ENCODE measurements at regions not wholly inside any gene's neighbourhood (a gene's known extent, or its start where the extent isn't known, plus 50 kb on each side); places are given as distances from the start of the nearest gene placed in this dataset.

DNA sequence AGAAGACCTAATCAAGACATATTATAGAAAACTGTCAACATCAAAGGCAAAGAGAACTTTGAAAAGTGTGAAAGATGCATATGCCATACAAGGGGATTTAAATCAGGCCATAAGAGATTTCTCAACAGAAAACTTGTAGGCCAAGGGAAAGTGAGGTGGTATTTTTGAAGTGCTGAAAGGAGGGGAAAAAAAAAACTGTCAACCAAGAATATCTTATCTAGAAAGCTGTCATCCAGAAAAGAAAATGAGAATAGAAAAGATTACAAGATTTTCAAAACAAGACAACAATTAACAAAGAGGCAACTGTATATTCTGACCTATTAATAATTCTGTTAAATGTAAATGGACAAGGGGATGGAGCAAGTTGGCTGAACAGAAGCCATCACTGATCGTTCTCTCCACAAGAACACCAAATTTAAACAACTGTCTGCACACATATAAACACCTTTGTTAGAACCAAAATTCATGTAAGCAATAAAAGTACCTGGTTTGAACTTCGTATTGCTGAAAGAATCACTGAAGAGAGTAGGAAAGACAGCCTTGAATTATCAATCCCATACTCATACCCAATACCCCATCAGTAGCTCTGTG, 880.1 kb upstream of the PCDH9 start:
- TF ChIP-seq, protein P1, sequence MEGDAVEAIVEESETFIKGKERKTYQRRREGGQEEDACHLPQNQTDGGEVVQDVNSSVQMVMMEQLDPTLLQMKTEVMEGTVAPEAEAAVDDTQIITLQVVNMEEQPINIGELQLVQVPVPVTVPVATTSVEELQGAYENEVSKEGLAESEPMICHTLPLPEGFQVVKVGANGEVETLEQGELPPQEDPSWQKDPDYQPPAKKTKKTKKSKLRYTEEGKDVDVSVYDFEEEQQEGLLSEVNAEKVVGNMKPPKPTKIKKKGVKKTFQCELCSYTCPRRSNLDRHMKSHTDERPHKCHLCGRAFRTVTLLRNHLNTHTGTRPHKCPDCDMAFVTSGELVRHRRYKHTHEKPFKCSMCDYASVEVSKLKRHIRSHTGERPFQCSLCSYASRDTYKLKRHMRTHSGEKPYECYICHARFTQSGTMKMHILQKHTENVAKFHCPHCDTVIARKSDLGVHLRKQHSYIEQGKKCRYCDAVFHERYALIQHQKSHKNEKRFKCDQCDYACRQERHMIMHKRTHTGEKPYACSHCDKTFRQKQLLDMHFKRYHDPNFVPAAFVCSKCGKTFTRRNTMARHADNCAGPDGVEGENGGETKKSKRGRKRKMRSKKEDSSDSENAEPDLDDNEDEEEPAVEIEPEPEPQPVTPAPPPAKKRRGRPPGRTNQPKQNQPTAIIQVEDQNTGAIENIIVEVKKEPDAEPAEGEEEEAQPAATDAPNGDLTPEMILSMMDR (IDR thresholded peaks at IDR 0.05; ENCODE audit: insufficient read depth, low read length, poor library complexity, severe bottlenecking): no peak
- DNase-seq (ENCODE audit: low read depth): no peak
- Histone ChIP-seq H3K4me3 (ENCODE audit: low read depth, low read length) (no peak overlapping the region), H3K36me3 (ENCODE audit: control insufficient read depth, insufficient read depth, low read length) (no peaks in the 10 kb centered on the region), H3K27me3 (ENCODE audit: control insufficient read depth, insufficient read depth, low read length) (no peaks in the 10 kb centered on the region)

DNA sequence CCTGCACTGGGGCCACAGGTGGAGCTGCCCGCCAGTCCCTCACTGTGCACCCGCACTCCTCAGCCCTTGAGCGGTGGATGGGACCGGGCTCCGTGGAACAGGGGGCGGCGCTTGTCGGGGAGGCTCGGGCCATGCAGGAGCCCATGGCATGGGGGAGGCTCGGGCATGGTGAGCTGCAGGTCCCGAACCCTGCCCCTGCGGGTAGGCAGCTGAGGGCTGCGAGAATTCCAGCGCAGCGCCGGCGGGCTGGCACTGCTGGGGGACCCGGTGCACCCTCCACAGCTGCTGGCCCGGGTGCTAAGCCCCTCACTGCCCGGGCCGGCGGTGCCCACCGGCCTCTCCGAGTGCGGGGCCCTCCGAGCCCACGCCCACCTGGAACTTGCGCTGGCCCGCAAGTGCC, 877.5 kb upstream of the PCDH9 start:
- Histone ChIP-seq H3K27me3 (ENCODE audit: control insufficient read depth, insufficient read depth, low read length) (no peaks in the 10 kb centered on the region), H3K36me3 (ENCODE audit: control insufficient read depth, insufficient read depth, low read length) (no peaks in the 10 kb centered on the region), H3K4me3 (ENCODE audit: low read depth, low read length) (no peak overlapping the region)
- TF ChIP-seq, protein P1 (IDR thresholded peaks at IDR 0.05; ENCODE audit: insufficient read depth, low read length, poor library complexity, severe bottlenecking): no peak
- DNase-seq (ENCODE audit: low read depth): no peak

DNA sequence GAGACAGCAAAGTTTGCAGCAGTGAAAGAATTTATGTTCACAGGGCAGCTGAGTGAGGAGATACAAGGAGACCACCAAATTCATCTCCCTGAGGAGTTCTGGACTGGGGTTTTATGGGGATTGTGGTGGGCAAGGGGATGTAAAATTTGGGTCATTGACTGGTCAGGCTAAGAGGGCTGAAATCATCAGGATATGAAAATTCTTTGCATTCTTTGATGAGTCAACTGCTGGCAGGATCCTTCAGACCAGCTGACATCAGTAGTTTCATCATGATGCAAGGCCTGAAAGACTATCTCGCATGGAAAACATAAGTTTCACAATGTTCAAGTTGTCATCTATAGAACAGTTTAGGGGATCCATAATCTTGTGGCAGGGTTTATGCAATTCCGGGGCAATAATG, 869.5 kb upstream of the PCDH9 start:
- H3K36me3 ChIP-seq (ENCODE audit: control insufficient read depth, insufficient read depth, low read length): no peaks in the 10 kb centered on the region
- DNase-seq (ENCODE audit: low read depth): peak; percentile 48
- TF ChIP-seq, protein P1 (IDR thresholded peaks at IDR 0.05; ENCODE audit: insufficient read depth, low read length, poor library complexity, severe bottlenecking): no peak
- H3K4me3 ChIP-seq (ENCODE audit: low read depth, low read length): no peak overlapping the region
- H3K27me3 ChIP-seq (ENCODE audit: control insufficient read depth, insufficient read depth, low read length): no peaks in the 10 kb centered on the region

DNA sequence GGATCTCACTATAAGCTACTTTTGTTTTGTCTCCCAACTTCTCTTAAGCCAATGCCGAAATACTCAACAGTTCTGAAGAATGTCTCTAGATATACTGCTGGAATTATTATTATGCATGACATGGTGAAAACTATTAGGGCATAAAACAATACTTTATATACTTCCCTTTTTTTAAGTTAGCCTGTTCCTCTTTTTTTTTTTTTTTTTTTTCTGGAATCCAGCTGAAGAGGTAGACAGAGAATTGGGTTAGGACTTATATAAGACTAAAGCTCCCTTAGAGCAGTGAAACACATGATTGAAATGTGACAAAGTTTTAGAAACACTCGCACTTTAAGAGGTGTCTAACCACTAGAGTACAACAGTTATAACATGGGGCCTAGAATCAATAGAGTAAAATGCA, 850.9 kb upstream of the PCDH9 start:
- TF ChIP-seq, protein P1 (IDR thresholded peaks at IDR 0.05; ENCODE audit: insufficient read depth, low read length, poor library complexity, severe bottlenecking): no peak
- no peaks in the 10 kb centered on the region for H3K27me3 ChIP-seq (ENCODE audit: control insufficient read depth, insufficient read depth, low read length)
- no peak overlapping the region for H3K4me3 ChIP-seq (ENCODE audit: low read depth, low read length)
- no peak for DNase-seq (ENCODE audit: low read depth)
- no peaks in the 10 kb centered on the region for H3K36me3 ChIP-seq (ENCODE audit: control insufficient read depth, insufficient read depth, low read length)

DNA sequence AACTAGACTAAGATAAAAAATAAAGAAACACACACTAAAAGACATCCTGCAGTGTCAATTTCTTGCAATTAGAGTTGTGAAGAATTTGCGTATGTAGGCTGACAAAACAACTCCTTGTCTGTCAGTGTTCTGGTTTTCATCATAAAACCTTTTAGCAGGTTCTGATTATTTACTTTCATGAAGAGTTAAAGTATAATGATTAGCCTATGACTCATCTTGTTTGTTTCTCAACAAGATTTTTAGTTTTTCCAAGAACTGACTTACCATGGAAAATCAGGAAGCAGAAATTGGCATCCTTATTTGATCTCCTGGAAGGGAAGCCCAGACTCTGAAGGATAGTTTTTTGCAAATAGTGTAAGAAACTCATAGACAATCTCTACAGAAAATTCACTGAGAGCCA, 848.7 kb upstream of the PCDH9 start:
- Histone ChIP-seq H3K27me3 (ENCODE audit: control insufficient read depth, insufficient read depth, low read length) (no peaks in the 10 kb centered on the region), H3K4me3 (ENCODE audit: low read depth, low read length) (no peak overlapping the region), H3K36me3 (ENCODE audit: control insufficient read depth, insufficient read depth, low read length) (no peaks in the 10 kb centered on the region)
- TF ChIP-seq, protein P1 (IDR thresholded peaks at IDR 0.05; ENCODE audit: insufficient read depth, low read length, poor library complexity, severe bottlenecking): no peak
- no peak for DNase-seq (ENCODE audit: low read depth)

DNA sequence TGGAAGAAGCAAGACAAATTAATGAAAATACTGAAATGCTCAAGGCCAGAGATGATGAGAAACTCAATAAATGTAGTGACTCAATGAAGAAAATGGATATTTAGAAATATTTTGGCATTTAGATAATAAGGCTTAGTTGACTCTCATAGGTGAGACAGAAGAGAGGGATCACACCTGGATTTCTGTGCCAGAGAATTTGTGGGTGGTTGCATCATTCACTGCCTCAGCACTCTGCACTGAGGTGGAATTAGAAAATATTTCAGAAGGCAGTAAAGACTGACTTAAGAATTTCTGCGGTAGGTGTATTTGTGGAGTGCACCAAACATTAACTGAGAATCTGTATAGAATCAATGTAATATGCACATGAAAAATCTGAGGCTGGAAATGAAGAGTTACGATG, 848.3 kb upstream of the PCDH9 start:
- TF ChIP-seq, protein P1 (IDR thresholded peaks at IDR 0.05; ENCODE audit: insufficient read depth, low read length, poor library complexity, severe bottlenecking): no peak
- Histone ChIP-seq H3K27me3 (ENCODE audit: control insufficient read depth, insufficient read depth, low read length) (no peaks in the 10 kb centered on the region), H3K36me3 (ENCODE audit: control insufficient read depth, insufficient read depth, low read length) (no peaks in the 10 kb centered on the region), H3K4me3 (ENCODE audit: low read depth, low read length) (no peak overlapping the region)
- DNase-seq (ENCODE audit: low read depth): no peak
